Upper lobe of right lung (tissue), 1 donor: ENCODE measurements at regions not wholly inside any gene's neighbourhood (a gene's known extent, or its start where the extent isn't known, plus 50 kb on each side); places are given as distances from the start of the nearest gene placed in this dataset.

ENCODE experiments used
- ATAC-seq: fragments of 200-7000 bp; cut with Tn5 transposase; one replicate; pipeline ENCODE4 v1.9.1; 2020; ENCODE audit warnings: mild to moderate bottlenecking, moderate library complexity
- DNase-seq: peaks from one replicate; pipeline ENCODE4 v3.0.0-alpha.2; 2020
- H3K27ac ChIP-seq: fragments of 200-600 bp; one replicate; pipeline ENCODE4 v1.8.0; 2022
- H3K27me3 ChIP-seq: fragments of 200-600 bp; one replicate; pipeline ENCODE4 v1.8.0; 2022; ENCODE audit warnings: mild to moderate bottlenecking
- H3K36me3 ChIP-seq: fragments of 200-600 bp; one replicate; pipeline ENCODE4 v1.8.0; 2022
- H3K4me1 ChIP-seq: fragments of 200-600 bp; one replicate; pipeline ENCODE4 v1.8.0; 2022
- H3K4me3 ChIP-seq: fragments of 200-600 bp; one replicate; pipeline ENCODE4 v1.8.0; 2022; ENCODE audit warnings: mild to moderate bottlenecking
- H3K9me3 ChIP-seq: fragments of 200-600 bp; one replicate; pipeline ENCODE4 v1.8.0; 2022
- CTCF ChIP-seq: fragments of 200-600 bp; IDR thresholded peaks from one replicate; pipeline ENCODE4 v1.8.0; 2022; ENCODE audit warnings: antibody characterized with exemption
- intact Hi-C: fragments of 100-400 bp; cut with DNase I; formaldehyde crosslinking; loops from one replicate; pipeline ENCODE4 v1.11.0; 2022
- donor health status: DM: no; HTN: yes; CAD: no; lungs with severe emphysema.

- no peak overlapping the region for H3K4me3 ChIP-seq
- TF ChIP-seq CTCF, result no peak
- DNase-seq (no peak), ATAC-seq (no peak)
- H3K36me3 ChIP-seq, result no peaks in the 10 kb centered on the region
- no peak overlapping the region for H3K27ac ChIP-seq
- H3K27me3 ChIP-seq, result no peaks in the 10 kb centered on the region
- intact Hi-C loops, result no loop called here
- H3K9me3 ChIP-seq, result no peaks in the 10 kb centered on the region
- no peaks in the 10 kb centered on the region for H3K4me1 ChIP-seq
Observed at GRCh38 chr3:73789825-73790444, 165.2 kb upstream of the PDZRN3 start.

GRCh38 chr3:73787620-73788019 lies 162.9 kb upstream of the PDZRN3 start:
- H3K4me3 ChIP-seq, result no peak overlapping the region
- ATAC-seq, result no peak

GRCh38 chr3:73786998-73787397 lies 162.3 kb upstream of the PDZRN3 start:
- no peaks in the 10 kb centered on the region for H3K27me3 ChIP-seq
- H3K27ac ChIP-seq, result no peak overlapping the region
- intact Hi-C loops, result no loop called here
- H3K4me1 ChIP-seq, result no peaks in the 10 kb centered on the region
- TF ChIP-seq CTCF, result no peak
- H3K9me3 ChIP-seq, result no peaks in the 10 kb centered on the region
- no peak for DNase-seq
- H3K4me3 ChIP-seq, result no peak overlapping the region
- H3K36me3 ChIP-seq, result no peaks in the 10 kb centered on the region
- no peak for ATAC-seq

More at GRCh38 chr3:73787620-73788019, 162.9 kb upstream of the PDZRN3 start:
- H3K27me3 ChIP-seq, result no peaks in the 10 kb centered on the region
- no peak overlapping the region for H3K27ac ChIP-seq
- no peak for DNase-seq
- no peaks in the 10 kb centered on the region for H3K4me1 ChIP-seq
- TF ChIP-seq CTCF, result no peak
- intact Hi-C loops, result no loop called here
- H3K36me3 ChIP-seq, result no peaks in the 10 kb centered on the region
- no peaks in the 10 kb centered on the region for H3K9me3 ChIP-seq

- DNase-seq (no peak), ATAC-seq (no peak)
- intact Hi-C loops, result no loop called here
- H3K4me3 ChIP-seq, result no peak overlapping the region
- H3K36me3 ChIP-seq, result no peaks in the 10 kb centered on the region
- no peaks in the 10 kb centered on the region for H3K4me1 ChIP-seq
- H3K27ac ChIP-seq, result no peak overlapping the region
- no peaks in the 10 kb centered on the region for H3K27me3 ChIP-seq
- no peaks in the 10 kb centered on the region for H3K9me3 ChIP-seq
- TF ChIP-seq CTCF, result no peak
Observed at GRCh38 chr3:73786321-73786807, 161.6 kb upstream of the PDZRN3 start.

GRCh38 chr3:73784686-73785392 lies 160.1 kb upstream of the PDZRN3 start:
- no peak for ATAC-seq
- Histone ChIP-seq H3K27ac (no peak overlapping the region), H3K27me3 (no peaks in the 10 kb centered on the region), H3K36me3 (no peaks in the 10 kb centered on the region), H3K4me1 (no peaks in the 10 kb centered on the region), H3K9me3 (no peaks in the 10 kb centered on the region), H3K4me3 (no peak overlapping the region)
- DNase-seq, result no peak
- intact Hi-C loops, result no loop called here
- no peak for TF ChIP-seq CTCF
